ENCODE measurements at regions not wholly inside any gene's neighbourhood (a gene's known extent, or its start where the extent isn't known, plus 50 kb on each side); places are given as distances from the start of the nearest gene placed in this dataset.

DNA sequence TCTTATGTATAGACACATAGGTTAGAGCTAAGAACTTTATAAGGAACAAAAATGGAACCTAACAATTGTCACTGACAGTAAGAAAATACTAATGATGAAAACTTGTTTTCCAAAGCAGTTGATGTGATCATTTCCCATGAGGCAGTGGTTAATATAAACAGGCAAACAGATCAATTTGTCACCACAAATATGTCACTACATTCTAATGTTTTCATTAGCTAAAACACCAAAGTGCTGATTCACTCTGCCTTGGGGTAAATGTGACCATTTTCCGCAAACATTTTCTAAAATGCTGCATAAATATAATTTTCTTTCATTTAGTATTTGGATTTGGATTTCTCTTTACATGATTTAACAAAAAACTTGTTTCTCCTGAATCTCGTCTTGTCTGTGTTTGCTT, 408.9 kb upstream of the CTSO start:
- Histone ChIP-seq H3K9ac (ENCODE audit: low read length) (no peak overlapping the region), H3K9me3 (ENCODE audit: control extremely low read depth in 1 of 3, control insufficient read depth in 2 of 3, insufficient read depth in 1 of 3, low read length in 2 of 3) (no peaks in the 10 kb centered on the region), H3K4me1 (ENCODE audit: control insufficient read depth in 2 of 2, insufficient read depth in 2 of 2, low read length in 2 of 2) (no peaks in the 10 kb centered on the region), H3K27ac (ENCODE audit: low read length in 2 of 2) (no peak overlapping the region), H3K4me2 (replicated peaks; ENCODE audit: low read depth, low read length, poor library complexity, severe bottlenecking) (no peak overlapping the region), H2AFZ (ENCODE audit: insufficient read depth, low read depth, low read length, poor library complexity, severe bottlenecking) (no peak overlapping the region), H3K4me3 (ENCODE audit: control extremely low read depth in 1 of 5, extremely low read depth in 1 of 5, insufficient read depth in 1 of 5, low read depth in 2 of 5, low read length in 4 of 5) (no peak overlapping the region), H4K20me1 (ENCODE audit: control insufficient read depth, insufficient read depth, low read length, poor library complexity, severe bottlenecking) (no peaks in the 10 kb centered on the region), H3K36me3 (replicated peaks in 1 of 2; ENCODE audit: control extremely low read depth in 1 of 2, control insufficient read depth in 1 of 2, extremely low read depth in 1 of 2, insufficient read depth in 2 of 2, low read length in 1 of 2) (no peaks in the 10 kb centered on the region), H3K27me3 (replicated peaks in 1 of 4; ENCODE audit: control extremely low read depth in 1 of 4, control insufficient read depth in 3 of 4, insufficient read depth in 4 of 4, low read length in 3 of 4) (no peaks in the 10 kb centered on the region), H3K79me2 (ENCODE audit: control insufficient read depth, insufficient read depth, low read length) (no peaks in the 10 kb centered on the region)
- no peak for TF ChIP-seq EZH2 (IDR thresholded peaks at IDR 0.05; ENCODE audit: borderline replicate concordance, insufficient read depth, low read depth, low read length, poor library complexity, severe bottlenecking)
- no peak for TF ChIP-seq CTCF (IDR thresholded peaks at IDR 0.05)
- CTCF ChIA-PET, result no interaction called here
- POLR2A ChIA-PET, result no interaction called here
- ATAC-seq (ENCODE audit: low read depth) (no peak), DNase-seq (no peak)
- Mint-ChIP-seq H3K27me3 (no peaks in the 10 kb centered on the region), H3K9me3 (ENCODE audit: insufficient read depth) (peaks cover 4% of the 10 kb centered on the region), H3K4me1 (no peaks in the 10 kb centered on the region), H3K4me3 (no peak overlapping the region), H3K27ac (no peak overlapping the region)
- WGBS (ENCODE audit: insufficient coverage), result no CpG with 5 or more reads among the region's 2 CpGs
- intact Hi-C loops (cut with micrococcal nuclease), result no loop called here

DNA sequence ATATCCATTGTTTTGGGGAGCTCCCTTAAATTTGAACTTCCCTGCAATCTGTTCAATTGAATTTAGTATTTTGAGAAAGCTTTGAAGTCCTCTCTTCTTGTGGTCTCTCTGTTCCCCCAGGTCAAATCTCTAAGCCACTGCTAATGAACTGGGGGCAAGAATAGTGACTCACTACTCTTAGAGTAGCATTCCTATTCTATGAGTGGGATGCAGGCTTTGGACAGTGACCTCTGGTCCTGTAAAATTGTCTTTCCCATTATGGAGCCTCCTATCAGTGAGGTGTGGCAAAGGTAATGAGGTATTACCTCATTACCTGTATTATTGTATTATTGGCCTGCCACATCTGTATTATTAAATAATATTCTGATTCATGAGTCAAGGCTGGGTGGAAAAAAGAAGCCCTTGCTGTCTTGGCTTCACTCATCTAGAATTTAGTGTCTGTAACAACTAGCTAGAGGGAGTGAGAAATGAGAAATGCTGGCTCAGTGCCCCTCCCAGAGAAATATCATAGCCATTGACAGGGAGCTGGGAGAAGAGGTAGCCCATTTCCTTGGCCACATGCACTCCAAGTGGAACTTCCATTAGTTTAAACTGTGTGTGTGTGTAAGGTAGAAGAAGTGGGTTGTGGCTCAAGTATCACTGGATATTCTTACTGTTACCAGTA, 393.9 kb upstream of the CTSO start:
- ChIA-PET POLR2A (no interaction called here), CTCF (no interaction called here)
- no peak for DNase-seq
- Histone ChIP-seq H3K36me3 (replicated peaks in 1 of 2; ENCODE audit: control extremely low read depth in 1 of 2, control insufficient read depth in 1 of 2, extremely low read depth in 1 of 2, insufficient read depth in 2 of 2, low read length in 1 of 2) (no peaks in the 10 kb centered on the region), H4K20me1 (ENCODE audit: control insufficient read depth, insufficient read depth, low read length, poor library complexity, severe bottlenecking) (no peaks in the 10 kb centered on the region), H3K27ac (ENCODE audit: low read length in 2 of 2) (no peak overlapping the region), H3K4me2 (replicated peaks; ENCODE audit: low read depth, low read length, poor library complexity, severe bottlenecking) (no peak overlapping the region), H2AFZ (ENCODE audit: insufficient read depth, low read depth, low read length, poor library complexity, severe bottlenecking) (no peak overlapping the region), H3K9ac (ENCODE audit: low read length) (no peak overlapping the region), H3K79me2 (ENCODE audit: control insufficient read depth, insufficient read depth, low read length) (no peaks in the 10 kb centered on the region), H3K4me1 (ENCODE audit: control insufficient read depth in 2 of 2, insufficient read depth in 2 of 2, low read length in 2 of 2) (no peaks in the 10 kb centered on the region), H3K27me3 (replicated peaks in 1 of 4; ENCODE audit: control extremely low read depth in 1 of 4, control insufficient read depth in 3 of 4, insufficient read depth in 4 of 4, low read length in 3 of 4) (no peaks in the 10 kb centered on the region), H3K4me3 (ENCODE audit: control extremely low read depth in 1 of 5, extremely low read depth in 1 of 5, insufficient read depth in 1 of 5, low read depth in 2 of 5, low read length in 4 of 5) (no peak overlapping the region), H3K9me3 (ENCODE audit: control extremely low read depth in 1 of 3, control insufficient read depth in 2 of 3, insufficient read depth in 1 of 3, low read length in 2 of 3) (no peaks in the 10 kb centered on the region)
- TF ChIP-seq CTCF (IDR thresholded peaks at IDR 0.05) (no peak), EZH2 (IDR thresholded peaks at IDR 0.05; ENCODE audit: borderline replicate concordance, insufficient read depth, low read depth, low read length, poor library complexity, severe bottlenecking) (no peak)
- H3K27ac Mint-ChIP-seq, result no peak overlapping the region
- no peaks in the 10 kb centered on the region for H3K27me3 Mint-ChIP-seq
- no peak for ATAC-seq (ENCODE audit: low read depth)
- intact Hi-C loops (cut with micrococcal nuclease), result no loop called here
- no peak overlapping the region for H3K4me3 Mint-ChIP-seq
- no peaks in the 10 kb centered on the region for H3K4me1 Mint-ChIP-seq
- H3K9me3 Mint-ChIP-seq (ENCODE audit: insufficient read depth), result no peaks in the 10 kb centered on the region

Measured in B cell (primary cell).